Type B pancreatic cell (in vitro differentiated cells): ENCODE measurements at regions not wholly inside any gene's neighbourhood (a gene's known extent, or its start where the extent isn't known, plus 50 kb on each side); places are given as distances from the start of the nearest gene placed in this dataset.

ENCODE experiments used
- DNase-seq: peaks from one replicate; pipeline ENCODE4 v3.0.0; 2021; ENCODE audit warnings: mixed read lengths; ENCODE audit not compliant: unreplicated experiment; ENCODE audit errors: extremely low spot score
- H3K27ac Mint-ChIP-seq: 2 replicates; pipeline ENCODE4 v1.8.0; 2021; ENCODE audit warnings: mild to moderate bottlenecking, mixed read lengths
- H3K27me3 Mint-ChIP-seq: 2 replicates; pipeline ENCODE4 v1.8.0; 2021; ENCODE audit warnings: mixed read lengths
- H3K36me3 Mint-ChIP-seq: 2 replicates; pipeline ENCODE4 v1.8.0; 2021; ENCODE audit warnings: mixed read lengths
- H3K4me1 Mint-ChIP-seq: one replicate; pipeline ENCODE4 v1.8.0; 2021; ENCODE audit warnings: mixed read lengths; ENCODE audit not compliant: unreplicated experiment
- H3K4me3 Mint-ChIP-seq: 2 replicates; pipeline ENCODE4 v1.8.0; 2021; ENCODE audit warnings: mild to moderate bottlenecking, mixed read lengths
- H3K9me3 Mint-ChIP-seq: 2 replicates; pipeline ENCODE4 v1.8.0; 2021; ENCODE audit warnings: mixed read lengths
- CTCF ChIP-seq: fragments of 200-600 bp; sonication (generic); conservative IDR thresholded peaks from 2 replicates; pipeline ENCODE4 v1.5.0; 2021; ENCODE audit warnings: antibody characterized with exemption, mild to moderate bottlenecking

GRCh38 chr3:25239042-25239441 lies 189.0 kb upstream of the RARB start:
- peaks cover 12% of the 10 kb centered on the region for H3K4me1 Mint-ChIP-seq
- H3K27me3 Mint-ChIP-seq: peaks cover 3% of the 10 kb centered on the region
- peaks cover 6% of the 10 kb centered on the region for H3K9me3 Mint-ChIP-seq
- no peak overlapping the region for H3K27ac Mint-ChIP-seq
- no peak for TF ChIP-seq CTCF
- no peaks in the 10 kb centered on the region for H3K36me3 Mint-ChIP-seq
- no peak for DNase-seq
- no peak overlapping the region for H3K4me3 Mint-ChIP-seq

- Mint-ChIP-seq H3K27ac (no peak overlapping the region), H3K9me3 (peaks cover 31% of the 10 kb centered on the region), H3K27me3 (no peaks in the 10 kb centered on the region), H3K4me3 (no peak overlapping the region), H3K4me1 (no peaks in the 10 kb centered on the region), H3K36me3 (peaks cover 14% of the 10 kb centered on the region)
- no peak for DNase-seq
- TF ChIP-seq CTCF: no peak
These were observed 181.2 kb upstream of the RARB start for GRCh38 chr3:25246913-25247312.

DNA sequence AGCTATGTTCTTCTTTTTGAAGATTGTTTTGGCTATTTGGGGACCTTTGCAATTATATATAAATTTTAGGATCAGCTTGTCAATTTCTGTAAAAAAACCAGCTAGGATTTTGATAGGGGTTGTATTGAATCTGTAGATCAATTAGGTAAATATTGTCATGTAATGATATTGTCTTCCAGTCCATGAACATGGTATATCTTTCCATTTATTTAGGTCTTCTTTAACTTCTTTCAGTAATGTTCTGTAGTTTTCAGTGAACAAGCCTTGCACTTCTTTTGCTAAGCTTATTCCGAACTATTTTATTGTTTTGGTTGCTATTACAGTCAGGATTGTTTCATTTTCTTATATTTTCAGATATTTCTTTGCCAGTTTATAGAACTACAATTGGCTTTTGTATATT lies 175.8 kb upstream of the RARB start:
- Mint-ChIP-seq H3K36me3 (peaks cover 13% of the 10 kb centered on the region), H3K9me3 (peaks cover 38% of the 10 kb centered on the region), H3K27me3 (no peaks in the 10 kb centered on the region)

DNA sequence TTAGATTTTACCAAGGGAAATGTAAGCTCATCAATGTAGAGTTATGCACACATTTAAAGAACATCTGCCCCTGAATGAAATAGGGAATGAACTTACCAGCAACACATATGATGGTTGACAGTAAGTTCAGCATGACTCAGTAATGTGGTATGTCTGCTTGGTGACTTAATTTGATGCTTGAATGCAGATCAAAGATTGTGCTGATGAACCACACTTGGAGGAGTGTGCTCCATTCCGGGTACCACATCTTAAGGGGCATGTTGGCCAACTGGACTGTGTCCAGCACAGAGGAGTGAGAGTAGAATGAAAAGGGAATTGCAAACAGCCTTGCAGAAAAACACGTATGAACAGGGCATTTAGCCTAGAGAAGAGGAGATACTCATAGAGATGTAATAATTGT lies 171.0 kb upstream of the RARB start:
- peaks cover 4% of the 10 kb centered on the region for H3K36me3 Mint-ChIP-seq
- H3K4me1 Mint-ChIP-seq: no peaks in the 10 kb centered on the region
- H3K4me3 Mint-ChIP-seq: no peak overlapping the region
- peaks cover 7% of the 10 kb centered on the region for H3K27me3 Mint-ChIP-seq
- DNase-seq: no peak
- peaks cover 29% of the 10 kb centered on the region for H3K9me3 Mint-ChIP-seq
- no peak for TF ChIP-seq CTCF
- H3K27ac Mint-ChIP-seq: no peak overlapping the region

More for the DNA sequence above, 175.8 kb upstream of the RARB start:
- Mint-ChIP-seq H3K4me3 (no peak overlapping the region), H3K27ac (no peak overlapping the region), H3K4me1 (no peaks in the 10 kb centered on the region)
- DNase-seq: no peak
- no peak for TF ChIP-seq CTCF

DNA sequence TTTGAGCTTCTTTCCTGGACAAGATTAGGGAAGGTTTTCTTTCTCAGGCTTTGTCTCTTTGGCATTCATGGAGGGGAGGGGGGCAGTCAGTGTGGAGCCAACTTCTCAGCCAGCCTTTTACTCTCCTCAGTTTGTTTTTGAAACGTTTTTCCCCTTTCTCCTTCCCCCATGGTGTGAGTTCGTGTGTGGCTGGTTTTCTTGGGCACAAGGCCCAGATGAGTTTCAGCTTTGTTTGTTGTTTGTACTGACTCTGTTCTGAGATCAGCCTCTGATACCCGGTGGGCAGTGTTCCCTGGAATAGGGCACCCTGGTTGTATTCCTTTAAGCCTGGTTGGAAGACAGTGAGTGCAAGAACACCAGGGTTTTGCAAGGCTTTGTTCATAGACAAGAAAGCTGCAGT lies 168.2 kb upstream of the RARB start:
- Mint-ChIP-seq H3K4me1 (peaks cover 7% of the 10 kb centered on the region), H3K9me3 (peaks cover 20% of the 10 kb centered on the region), H3K4me3 (no peak overlapping the region), H3K36me3 (no peaks in the 10 kb centered on the region), H3K27ac (no peak overlapping the region), H3K27me3 (peaks cover 7% of the 10 kb centered on the region)
- DNase-seq: no peak
- no peak for TF ChIP-seq CTCF

GRCh38 chr3:25262322-25262721 lies 165.7 kb upstream of the RARB start:
- H3K36me3 Mint-ChIP-seq: no peaks in the 10 kb centered on the region
- peaks cover 16% of the 10 kb centered on the region for H3K4me1 Mint-ChIP-seq
- no peak for TF ChIP-seq CTCF
- no peak overlapping the region for H3K4me3 Mint-ChIP-seq
- no peak for DNase-seq
- no peak overlapping the region for H3K27ac Mint-ChIP-seq
- peaks cover 15% of the 10 kb centered on the region for H3K9me3 Mint-ChIP-seq
- H3K27me3 Mint-ChIP-seq: peaks cover 7% of the 10 kb centered on the region
